Muscle of leg (tissue), 3 donors: ENCODE measurements at regions not wholly inside any gene's neighbourhood (a gene's known extent, or its start where the extent isn't known, plus 50 kb on each side); places are given as distances from the start of the nearest gene placed in this dataset.
"Not testable (repeated sequence)": the region's sequence is repeated elsewhere in the genome, so short reads cannot be mapped to it uniquely, and the experiment has no call there.

Experiments
- DNase-seq: peaks from one replicate; pipeline ENCODE4 v3.0.0; 2013
- H3K27ac ChIP-seq: one replicate; pipeline ENCODE4 v1.5.1; 2013; ENCODE audit warnings: mild to moderate bottlenecking, low read length, control low read depth
- H3K27me3 ChIP-seq: one replicate; pipeline ENCODE4 v1.6.1; 2013; ENCODE audit warnings: low read length; ENCODE audit not compliant: control insufficient read depth, insufficient read depth
- H3K36me3 ChIP-seq: one replicate; pipeline ENCODE4 v1.6.1; 2013; ENCODE audit warnings: low read length; ENCODE audit not compliant: control insufficient read depth, insufficient read depth
- H3K4me1 ChIP-seq: one replicate; pipeline ENCODE4 v1.6.1; 2013; ENCODE audit warnings: low read length; ENCODE audit not compliant: control insufficient read depth, insufficient read depth
- H3K4me3 ChIP-seq: one replicate; pipeline ENCODE4 v1.5.1; 2013; ENCODE audit warnings: low read length, control low read depth
- H3K9me3 ChIP-seq: replicated peaks from 2 replicates; pipeline ENCODE4 v1.6.1; 2013; ENCODE audit warnings: low read depth, low read length; ENCODE audit not compliant: control insufficient read depth
- WGBS: methylation state at CpG from one replicate; pipeline ENCODE4 v1.1.5; 2013; ENCODE audit warnings: missing lambda C conversion rate; ENCODE audit not compliant: insufficient coverage; 5-methylcytosine and 5-hydroxymethylcytosine counted together

- no peak for DNase-seq
- WGBS, result no CpG with 5 or more reads among the region's 1 CpG
- H3K27me3 ChIP-seq, result no peaks in the 10 kb centered on the region
- no peak overlapping the region for H3K27ac ChIP-seq
- H3K36me3 ChIP-seq, result no peaks in the 10 kb centered on the region
- H3K4me1 ChIP-seq, result peaks cover 7% of the 10 kb centered on the region
- no peak overlapping the region for H3K4me3 ChIP-seq
- no peaks in the 10 kb centered on the region for H3K9me3 ChIP-seq
Measured at GRCh38 chr6:11373208-11373607, 140.7 kb upstream of the NEDD9 start.

GRCh38 chr6:11372186-11372790 is 139.8 kb upstream of the NEDD9 start:
- not testable (repeated sequence) for H3K27me3 ChIP-seq, H3K36me3 ChIP-seq, DNase-seq, H3K4me3 ChIP-seq, H3K27ac ChIP-seq, H3K9me3 ChIP-seq
- peaks cover 10% of the 10 kb centered on the region for H3K4me1 ChIP-seq

GRCh38 chr6:11370191-11371018 is 137.9 kb upstream of the NEDD9 start:
- H3K27ac ChIP-seq, result peak overlapping the region; percentile 75
- H3K36me3 ChIP-seq, result no peaks in the 10 kb centered on the region
- H3K4me1 ChIP-seq, result peaks cover 10% of the 10 kb centered on the region
- peak; percentile 63 for DNase-seq
- 68% methylated on average over 21 of the region's 24 CpGs for WGBS
- no peaks in the 10 kb centered on the region for H3K27me3 ChIP-seq
- no peaks in the 10 kb centered on the region for H3K9me3 ChIP-seq
- H3K4me3 ChIP-seq, result no peak overlapping the region

GRCh38 chr6:11368760-11369159 is 136.3 kb upstream of the NEDD9 start:
- Histone ChIP-seq H3K27ac (no peak overlapping the region), H3K27me3 (no peaks in the 10 kb centered on the region), H3K4me3 (no peak overlapping the region), H3K9me3 (no peaks in the 10 kb centered on the region), H3K36me3 (no peaks in the 10 kb centered on the region), H3K4me1 (peaks cover 10% of the 10 kb centered on the region)
- no CpG with 5 or more reads among the region's 1 CpG for WGBS
- DNase-seq, result no peak

GRCh38 chr6:11368264-11368663 is 135.8 kb upstream of the NEDD9 start:
- no peaks in the 10 kb centered on the region for H3K36me3 ChIP-seq
- H3K4me1 ChIP-seq, result peaks cover 10% of the 10 kb centered on the region
- peak overlapping the region; percentile 73 for H3K27ac ChIP-seq
- 92% methylated on average over 2 of the region's 5 CpGs for WGBS
- no peaks in the 10 kb centered on the region for H3K27me3 ChIP-seq
- H3K9me3 ChIP-seq, result no peaks in the 10 kb centered on the region
- H3K4me3 ChIP-seq, result no peak overlapping the region
- no peak for DNase-seq

- Histone ChIP-seq H3K27ac (peak overlapping the region; percentile 73), H3K4me3 (no peak overlapping the region), H3K4me1 (peaks cover 10% of the 10 kb centered on the region), H3K9me3 (no peaks in the 10 kb centered on the region), H3K36me3 (no peaks in the 10 kb centered on the region), H3K27me3 (no peaks in the 10 kb centered on the region)
- 44% methylated on average over 4 of the region's 6 CpGs for WGBS
- DNase-seq, result no peak
Measured at GRCh38 chr6:11367638-11368199, 135.3 kb upstream of the NEDD9 start.

- Histone ChIP-seq H3K9me3 (no peaks in the 10 kb centered on the region), H3K27me3 (no peaks in the 10 kb centered on the region), H3K4me1 (peaks cover 10% of the 10 kb centered on the region), H3K27ac (peak overlapping the region; percentile 73), H3K36me3 (no peaks in the 10 kb centered on the region), H3K4me3 (no peak overlapping the region)
- WGBS, result no CpG with 5 or more reads among the region's 4 CpGs
- DNase-seq, result peak; percentile 61
Measured at GRCh38 chr6:11366934-11367637, 134.6 kb upstream of the NEDD9 start.

GRCh38 chr6:11366183-11366933 is 133.9 kb upstream of the NEDD9 start:
- Histone ChIP-seq H3K9me3 (no peaks in the 10 kb centered on the region), H3K36me3 (no peaks in the 10 kb centered on the region), H3K4me3 (no peak overlapping the region), H3K27ac (peak overlapping the region; percentile 73), H3K27me3 (no peaks in the 10 kb centered on the region), H3K4me1 (peaks cover 10% of the 10 kb centered on the region)
- DNase-seq, result no peak
- WGBS, result 86% methylated on average over 5 of the region's 7 CpGs

- no peak for DNase-seq
- no CpG with 5 or more reads among the region's 5 CpGs for WGBS
- H3K4me3 ChIP-seq, result no peak overlapping the region
- no peaks in the 10 kb centered on the region for H3K36me3 ChIP-seq
- H3K9me3 ChIP-seq, result no peaks in the 10 kb centered on the region
- H3K4me1 ChIP-seq, result peaks cover 3% of the 10 kb centered on the region
- H3K27ac ChIP-seq, result peak overlapping the region; percentile 53
- no peaks in the 10 kb centered on the region for H3K27me3 ChIP-seq
Measured at GRCh38 chr6:11364971-11365397, 132.5 kb upstream of the NEDD9 start.
